AG04450 (cell line): ENCODE measurements at regions not wholly inside any gene's neighbourhood (a gene's known extent, or its start where the extent isn't known, plus 50 kb on each side); places are given as distances from the start of the nearest gene placed in this dataset.

ENCODE experiments used
- CTCF ChIA-PET: fragments of 300-600, 350-600 bp; formaldehyde crosslinking; extraction: SDS; loops from one replicate; lab custom pipeline; 2022; ENCODE audit warnings: antibody characterized with exemption, inconsistent platforms; lab: Charles Lee
- POLR2A ChIA-PET: fragments of 350-600 bp; formaldehyde crosslinking; extraction: SDS; loops from one replicate; lab custom pipeline; 2021; ENCODE audit warnings: antibody characterized with exemption, inconsistent platforms; lab: Yijun Ruan, JAX
- DNase-seq: peaks from one replicate; pipeline ENCODE4 v3.0.0-alpha.2; 2011; ENCODE audit warnings: low read depth, low spot score
- H3K27ac ChIP-seq: one replicate; pipeline ENCODE4 v1.5.1; 2012; ENCODE audit warnings: low read depth, low read length, control low read depth
- H3K27me3 ChIP-seq: one replicate; pipeline ENCODE4 v1.6.0; 2012; ENCODE audit warnings: low read length; ENCODE audit not compliant: control insufficient read depth, insufficient read depth
- H3K4me3 ChIP-seq: 2 replicates; pipeline ENCODE4 v1.5.1; 2011; ENCODE audit warnings: mild to moderate bottlenecking, low read depth, low read length, control low read depth
- H3K9me3 ChIP-seq: 2 replicates; pipeline ENCODE4 v1.5.1; 2012; ENCODE audit warnings: low read length; ENCODE audit not compliant: control insufficient read depth, insufficient read depth
- TF ChIP-seq, protein P1 (sequence below): IDR thresholded peaks from 2 replicates; pipeline ENCODE4 v1.5.1; 2011; ENCODE audit warnings: low read depth, low read length, control low read depth, inconsistent platforms

DNA sequence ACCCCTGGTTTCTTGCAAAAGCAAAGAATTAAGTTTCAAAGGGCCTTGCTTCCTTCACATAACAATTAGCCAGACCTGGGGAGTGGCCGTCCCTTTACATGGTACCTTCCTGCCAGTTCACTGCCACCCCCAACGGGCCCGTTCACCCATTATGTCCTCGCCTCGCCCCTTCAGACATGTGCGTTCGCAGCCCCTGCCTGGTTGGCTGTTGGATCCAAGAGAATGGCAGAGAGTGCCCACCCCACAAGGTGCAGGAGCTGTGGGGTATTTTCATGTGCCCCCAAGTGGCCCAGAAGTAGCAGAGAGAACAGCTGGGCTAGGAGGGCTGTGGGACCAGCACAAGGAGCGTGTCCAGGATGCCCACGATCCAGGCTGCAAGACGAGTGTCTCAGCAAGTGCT, 422.9 kb upstream of the SULF2 start:
- no peak for DNase-seq
- ChIA-PET POLR2A (no interaction called here), CTCF (no interaction called here)
- TF ChIP-seq, protein P1, sequence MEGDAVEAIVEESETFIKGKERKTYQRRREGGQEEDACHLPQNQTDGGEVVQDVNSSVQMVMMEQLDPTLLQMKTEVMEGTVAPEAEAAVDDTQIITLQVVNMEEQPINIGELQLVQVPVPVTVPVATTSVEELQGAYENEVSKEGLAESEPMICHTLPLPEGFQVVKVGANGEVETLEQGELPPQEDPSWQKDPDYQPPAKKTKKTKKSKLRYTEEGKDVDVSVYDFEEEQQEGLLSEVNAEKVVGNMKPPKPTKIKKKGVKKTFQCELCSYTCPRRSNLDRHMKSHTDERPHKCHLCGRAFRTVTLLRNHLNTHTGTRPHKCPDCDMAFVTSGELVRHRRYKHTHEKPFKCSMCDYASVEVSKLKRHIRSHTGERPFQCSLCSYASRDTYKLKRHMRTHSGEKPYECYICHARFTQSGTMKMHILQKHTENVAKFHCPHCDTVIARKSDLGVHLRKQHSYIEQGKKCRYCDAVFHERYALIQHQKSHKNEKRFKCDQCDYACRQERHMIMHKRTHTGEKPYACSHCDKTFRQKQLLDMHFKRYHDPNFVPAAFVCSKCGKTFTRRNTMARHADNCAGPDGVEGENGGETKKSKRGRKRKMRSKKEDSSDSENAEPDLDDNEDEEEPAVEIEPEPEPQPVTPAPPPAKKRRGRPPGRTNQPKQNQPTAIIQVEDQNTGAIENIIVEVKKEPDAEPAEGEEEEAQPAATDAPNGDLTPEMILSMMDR: no peak
- no peak overlapping the region for H3K4me3 ChIP-seq
- H3K9me3 ChIP-seq: no peaks in the 10 kb centered on the region; the same call in 1 of the 2 replicates
- no peak overlapping the region for H3K27ac ChIP-seq
- H3K27me3 ChIP-seq: no peaks in the 10 kb centered on the region

DNA sequence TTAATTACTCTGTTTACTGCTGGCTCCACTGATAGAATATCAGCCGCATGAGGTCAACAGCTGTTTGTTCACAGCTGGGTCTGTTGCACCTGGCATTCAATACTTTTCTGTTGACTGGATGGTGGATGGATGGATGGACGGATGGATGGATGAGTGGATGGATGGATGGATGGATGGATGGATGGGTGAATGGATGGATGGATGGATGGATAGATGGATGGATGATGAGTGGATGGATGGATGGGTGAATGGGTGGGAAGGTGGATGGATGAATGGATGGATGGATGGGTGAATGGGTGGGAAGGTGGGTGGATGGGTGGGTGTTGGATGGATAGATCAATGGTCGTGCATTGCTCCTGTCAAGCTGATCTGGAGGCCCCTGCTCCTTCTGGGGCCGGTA, 422.2 kb upstream of the SULF2 start:
- Histone ChIP-seq H3K27me3 (no peaks in the 10 kb centered on the region), H3K9me3 (no peaks in the 10 kb centered on the region; the same call in 1 of the 2 replicates), H3K4me3 (no peak overlapping the region), H3K27ac (no peak overlapping the region)
- TF ChIP-seq, protein P1: no peak
- ChIA-PET CTCF (no interaction called here), POLR2A (no interaction called here)
- DNase-seq: no peak

DNA sequence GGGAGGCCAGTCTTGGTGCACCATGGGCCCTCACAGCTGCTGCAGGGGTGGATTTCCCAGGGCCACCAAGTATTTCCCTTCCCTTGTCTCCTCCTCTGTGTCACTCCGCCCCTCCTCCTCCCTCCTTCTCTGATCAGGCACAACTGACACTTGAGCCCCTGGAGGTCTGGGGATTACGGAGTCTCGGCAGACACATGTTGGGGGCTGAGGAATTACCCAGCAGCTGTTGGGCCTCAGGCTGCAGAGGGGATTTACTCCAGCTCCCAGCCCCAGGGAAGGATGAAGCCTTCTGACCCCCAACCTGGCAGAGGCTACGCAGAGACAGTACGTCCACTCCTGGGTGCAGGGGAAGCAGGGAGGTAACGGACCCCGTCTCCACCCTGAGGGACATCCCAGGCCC, 420.5 kb upstream of the SULF2 start:
- Histone ChIP-seq H3K9me3 (no peaks in the 10 kb centered on the region; the same call in 1 of the 2 replicates), H3K27ac (no peak overlapping the region), H3K27me3 (no peaks in the 10 kb centered on the region), H3K4me3 (no peak overlapping the region)
- TF ChIP-seq, protein P1: no peak
- CTCF ChIA-PET: no interaction called here
- no peak for DNase-seq
- POLR2A ChIA-PET: no interaction called here

DNA sequence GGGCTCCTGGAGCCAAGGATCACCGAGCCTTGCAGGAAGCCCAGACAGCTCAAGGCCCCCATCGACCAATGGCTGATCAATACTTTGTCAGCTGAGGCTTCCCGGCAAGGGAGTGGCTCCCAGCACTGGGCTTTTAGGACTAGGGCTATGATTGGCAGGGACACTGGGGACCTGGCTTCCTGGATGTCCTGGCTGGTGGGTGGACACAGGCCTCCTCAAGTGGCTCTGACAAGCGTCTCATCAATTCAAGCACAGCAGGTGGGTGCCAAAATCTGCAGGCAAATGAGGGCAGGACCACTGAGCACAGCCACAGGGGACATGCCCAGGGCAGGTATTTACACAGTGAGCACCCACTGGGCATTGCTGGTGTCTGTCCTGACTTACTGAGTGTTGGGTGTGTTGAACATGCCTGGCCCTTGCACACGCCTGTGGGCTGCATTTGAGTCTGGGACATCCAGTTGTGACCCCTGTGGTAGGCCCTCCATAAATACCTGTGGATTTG, 420.1 kb upstream of the SULF2 start:
- DNase-seq: no peak
- no peaks in the 10 kb centered on the region; the same call in 1 of the 2 replicates for H3K9me3 ChIP-seq
- ChIA-PET CTCF (no interaction called here), POLR2A (no interaction called here)
- H3K27ac ChIP-seq: no peak overlapping the region
- TF ChIP-seq, protein P1: no peak
- no peak overlapping the region for H3K4me3 ChIP-seq
- H3K27me3 ChIP-seq: no peaks in the 10 kb centered on the region

DNA sequence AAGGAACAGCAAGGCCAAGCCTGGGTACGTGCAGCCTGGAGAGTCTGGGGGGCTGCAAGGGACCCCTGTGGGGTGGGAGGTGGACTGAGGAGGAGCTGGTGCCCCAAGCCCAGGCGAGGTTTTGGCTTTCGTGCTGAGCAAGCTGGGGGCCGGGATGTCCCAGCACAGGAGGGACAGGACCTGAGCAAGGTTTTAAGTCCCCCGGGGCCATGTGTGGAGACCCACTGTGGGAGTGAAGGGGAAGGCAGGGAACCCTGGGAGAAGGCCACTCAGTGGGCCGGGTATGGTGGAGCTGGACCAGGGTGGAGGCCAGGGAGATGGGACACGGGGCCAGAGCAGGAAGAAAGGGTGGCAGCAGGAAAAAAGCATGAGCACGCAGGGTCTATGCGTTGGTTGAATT, 419.2 kb upstream of the SULF2 start:
- H3K4me3 ChIP-seq: no peak overlapping the region
- TF ChIP-seq, protein P1: no peak
- ChIA-PET CTCF (no interaction called here), POLR2A (no interaction called here)
- H3K27me3 ChIP-seq: no peaks in the 10 kb centered on the region
- H3K9me3 ChIP-seq: no peaks in the 10 kb centered on the region; the same call in 1 of the 2 replicates
- no peak overlapping the region for H3K27ac ChIP-seq
- no peak for DNase-seq
